SH-SY5Y (cell line): ENCODE measurements at regions not wholly inside any gene's neighbourhood (a gene's known extent, or its start where the extent isn't known, plus 50 kb on each side); places are given as distances from the start of the nearest gene placed in this dataset.

Source experiments
- GATA2 ChIP-seq: IDR thresholded peaks from 2 replicates; pipeline ENCODE4 v1.6.1; 2011; ENCODE audit warnings: mild to moderate bottlenecking, low read depth, low read length
- GATA3 ChIP-seq: IDR thresholded peaks from 2 replicates; pipeline ENCODE4 v1.6.1; 2011; ENCODE audit warnings: low read depth, mild to moderate bottlenecking, low read length, moderate library complexity

GRCh38 chr6:66926060-66926459 is 1219.0 kb upstream of the EYS start:
- no peak for TF ChIP-seq GATA3
- no peak for TF ChIP-seq GATA2
